Stomach (tissue), 4 donors: ENCODE measurements at regions not wholly inside any gene's neighbourhood (a gene's known extent, or its start where the extent isn't known, plus 50 kb on each side); places are given as distances from the start of the nearest gene placed in this dataset.

Experiments used
- EP300 ChIP-seq: sonication (generic); formaldehyde crosslinking; IDR thresholded peaks from one replicate; pipeline ENCODE4 v1.6.1; 2017; ENCODE audit warnings: antibody characterized with exemption
- POLR2A ChIP-seq, 4 donors: fragments of 450-650 bp; IDR thresholded peaks; one replicate each; pipeline ENCODE4 v1.6.1; 2016; ENCODE audit warnings: antibody characterized with exemption in 4 of 4, control low read depth in 2 of 4, mild to moderate bottlenecking in 1 of 4, moderate library complexity in 1 of 4
- POLR2AphosphoS5 ChIP-seq, 3 donors: sonication (generic); formaldehyde crosslinking; IDR thresholded peaks; one replicate each; pipeline ENCODE4 v1.6.1; 2016; ENCODE audit warnings: antibody characterized with exemption in 3 of 3
- TF ChIP-seq, protein P1 (sequence below), 7 experiments: fragments of 450-650 bp in 4 of 7; fragments of 200-600 bp in 3 of 7; sonication (generic) in 3 of 7; IDR thresholded peaks; one replicate each; pipeline ENCODE4 v1.5.1; 2016 to 2019; ENCODE audit warnings: antibody characterized with exemption in 7 of 7, control low read depth in 2 of 7, mild to moderate bottlenecking in 1 of 7

DNA sequence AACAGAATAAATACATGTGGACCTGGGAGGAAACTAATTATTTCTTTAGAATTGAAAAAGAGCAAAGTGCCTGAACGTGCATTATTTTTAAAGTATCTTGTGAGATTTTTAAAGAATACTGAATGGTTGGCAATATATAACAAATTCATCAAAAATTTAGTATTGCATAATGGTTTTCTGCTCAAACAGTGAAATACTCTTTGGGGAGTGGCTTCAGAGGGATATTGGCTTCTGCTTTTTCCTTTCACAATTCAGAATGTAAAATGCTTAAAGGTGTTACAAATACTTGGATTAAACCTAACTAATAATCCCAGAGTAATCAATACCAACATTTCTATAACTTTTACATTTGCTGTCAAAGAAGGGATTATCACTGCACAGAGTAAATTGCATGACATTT lies 379.3 kb upstream of the CHD1 start:
- TF ChIP-seq EP300 = no peak
- TF ChIP-seq, protein P1, sequence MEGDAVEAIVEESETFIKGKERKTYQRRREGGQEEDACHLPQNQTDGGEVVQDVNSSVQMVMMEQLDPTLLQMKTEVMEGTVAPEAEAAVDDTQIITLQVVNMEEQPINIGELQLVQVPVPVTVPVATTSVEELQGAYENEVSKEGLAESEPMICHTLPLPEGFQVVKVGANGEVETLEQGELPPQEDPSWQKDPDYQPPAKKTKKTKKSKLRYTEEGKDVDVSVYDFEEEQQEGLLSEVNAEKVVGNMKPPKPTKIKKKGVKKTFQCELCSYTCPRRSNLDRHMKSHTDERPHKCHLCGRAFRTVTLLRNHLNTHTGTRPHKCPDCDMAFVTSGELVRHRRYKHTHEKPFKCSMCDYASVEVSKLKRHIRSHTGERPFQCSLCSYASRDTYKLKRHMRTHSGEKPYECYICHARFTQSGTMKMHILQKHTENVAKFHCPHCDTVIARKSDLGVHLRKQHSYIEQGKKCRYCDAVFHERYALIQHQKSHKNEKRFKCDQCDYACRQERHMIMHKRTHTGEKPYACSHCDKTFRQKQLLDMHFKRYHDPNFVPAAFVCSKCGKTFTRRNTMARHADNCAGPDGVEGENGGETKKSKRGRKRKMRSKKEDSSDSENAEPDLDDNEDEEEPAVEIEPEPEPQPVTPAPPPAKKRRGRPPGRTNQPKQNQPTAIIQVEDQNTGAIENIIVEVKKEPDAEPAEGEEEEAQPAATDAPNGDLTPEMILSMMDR (IDR thresholded peaks at IDR 0.05) = no peak
- TF ChIP-seq POLR2A (IDR thresholded peaks at IDR 0.05) = no peak
- no peak for TF ChIP-seq POLR2AphosphoS5 (IDR thresholded peaks at IDR 0.05)
